ENCODE measurements at regions not wholly inside any gene's neighbourhood (a gene's known extent, or its start where the extent isn't known, plus 50 kb on each side); places are given as distances from the start of the nearest gene placed in this dataset.

- no peak for DNase-seq (ENCODE audit: low spot score)
- Mint-ChIP-seq H3K4me3 (no peak overlapping the region), H3K27ac (no peak overlapping the region), H3K4me1 (ENCODE audit: low read depth) (no peaks in the 10 kb centered on the region), H3K36me3 (ENCODE audit: low read depth) (no peaks in the 10 kb centered on the region), H3K9me3 (no peaks in the 10 kb centered on the region), H3K27me3 (ENCODE audit: insufficient read depth) (no peaks in the 10 kb centered on the region)
- intact Hi-C loops (cut with micrococcal nuclease), result no loop called here
These were observed 529.1 kb downstream of the ZNF804A start for GRCh38 chr2:185127412-185127811.

- no peaks in the 10 kb centered on the region for H3K4me1 Mint-ChIP-seq (ENCODE audit: low read depth)
- no peaks in the 10 kb centered on the region for H3K9me3 Mint-ChIP-seq
These were observed 530.0 kb downstream of the ZNF804A start for GRCh38 chr2:185128346-185128745.

GRCh38 chr2:185128996-185129395 is 530.7 kb downstream of the ZNF804A start:
- no peaks in the 10 kb centered on the region for H3K27me3 Mint-ChIP-seq (ENCODE audit: insufficient read depth)
- H3K4me1 Mint-ChIP-seq (ENCODE audit: low read depth), result no peaks in the 10 kb centered on the region

More at GRCh38 chr2:185128346-185128745, 530.0 kb downstream of the ZNF804A start:
- Mint-ChIP-seq H3K36me3 (ENCODE audit: low read depth) (no peaks in the 10 kb centered on the region), H3K4me3 (no peak overlapping the region), H3K27me3 (ENCODE audit: insufficient read depth) (no peaks in the 10 kb centered on the region), H3K27ac (no peak overlapping the region)
- no peak for DNase-seq (ENCODE audit: low spot score)
- intact Hi-C loops (cut with micrococcal nuclease), result no loop called here

GRCh38 chr2:185130685-185131084 is 532.4 kb downstream of the ZNF804A start:
- DNase-seq (ENCODE audit: low spot score), result no peak
- no peak overlapping the region for H3K4me3 Mint-ChIP-seq
- H3K27me3 Mint-ChIP-seq (ENCODE audit: insufficient read depth), result no peaks in the 10 kb centered on the region
- no peak overlapping the region for H3K27ac Mint-ChIP-seq
- H3K4me1 Mint-ChIP-seq (ENCODE audit: low read depth), result no peaks in the 10 kb centered on the region
- intact Hi-C loops (cut with micrococcal nuclease), result no loop called here
- peaks cover 3% of the 10 kb centered on the region for H3K9me3 Mint-ChIP-seq
- no peaks in the 10 kb centered on the region for H3K36me3 Mint-ChIP-seq (ENCODE audit: low read depth)

More at GRCh38 chr2:185128996-185129395, 530.7 kb downstream of the ZNF804A start:
- DNase-seq (ENCODE audit: low spot score), result no peak
- intact Hi-C loops (cut with micrococcal nuclease), result no loop called here
- Mint-ChIP-seq H3K36me3 (ENCODE audit: low read depth) (no peaks in the 10 kb centered on the region), H3K4me3 (no peak overlapping the region), H3K27ac (no peak overlapping the region), H3K9me3 (no peaks in the 10 kb centered on the region)

GRCh38 chr2:185132501-185133041 is 534.2 kb downstream of the ZNF804A start:
- Mint-ChIP-seq H3K4me1 (ENCODE audit: low read depth) (no peaks in the 10 kb centered on the region), H3K4me3 (no peak overlapping the region), H3K27me3 (ENCODE audit: insufficient read depth) (no peaks in the 10 kb centered on the region), H3K27ac (no peak overlapping the region), H3K36me3 (ENCODE audit: low read depth) (no peaks in the 10 kb centered on the region), H3K9me3 (peaks cover 3% of the 10 kb centered on the region)
- intact Hi-C loops (cut with micrococcal nuclease), result no loop called here
- no peak for DNase-seq (ENCODE audit: low spot score)

GRCh38 chr2:185137700-185138099 is 539.4 kb downstream of the ZNF804A start:
- Mint-ChIP-seq H3K27me3 (ENCODE audit: insufficient read depth) (no peaks in the 10 kb centered on the region), H3K9me3 (peaks cover 3% of the 10 kb centered on the region), H3K27ac (no peak overlapping the region), H3K4me3 (no peak overlapping the region), H3K4me1 (ENCODE audit: low read depth) (no peaks in the 10 kb centered on the region), H3K36me3 (ENCODE audit: low read depth) (no peaks in the 10 kb centered on the region)
- no peak for DNase-seq (ENCODE audit: low spot score)
- intact Hi-C loops (cut with micrococcal nuclease), result no loop called here

GRCh38 chr2:185142677-185143076 is 544.3 kb downstream of the ZNF804A start:
- intact Hi-C loops (cut with micrococcal nuclease), result no loop called here
- Mint-ChIP-seq H3K27me3 (ENCODE audit: insufficient read depth) (no peaks in the 10 kb centered on the region), H3K36me3 (ENCODE audit: low read depth) (no peaks in the 10 kb centered on the region), H3K4me3 (no peak overlapping the region), H3K9me3 (no peaks in the 10 kb centered on the region), H3K27ac (no peak overlapping the region), H3K4me1 (ENCODE audit: low read depth) (no peaks in the 10 kb centered on the region)
- DNase-seq (ENCODE audit: low spot score), result no peak

- H3K9me3 Mint-ChIP-seq, result no peaks in the 10 kb centered on the region
- H3K4me3 Mint-ChIP-seq, result no peak overlapping the region
- no peaks in the 10 kb centered on the region for H3K27me3 Mint-ChIP-seq (ENCODE audit: insufficient read depth)
- no peak overlapping the region for H3K27ac Mint-ChIP-seq
- H3K36me3 Mint-ChIP-seq (ENCODE audit: low read depth), result no peaks in the 10 kb centered on the region
- DNase-seq (ENCODE audit: low spot score), result no peak
- H3K4me1 Mint-ChIP-seq (ENCODE audit: low read depth), result no peaks in the 10 kb centered on the region
- intact Hi-C loops (cut with micrococcal nuclease), result no loop called here
These were observed 546.0 kb downstream of the ZNF804A start for GRCh38 chr2:185144159-185144919.

- intact Hi-C loops (cut with micrococcal nuclease), result no loop called here
- Mint-ChIP-seq H3K9me3 (no peaks in the 10 kb centered on the region), H3K4me3 (no peak overlapping the region), H3K4me1 (ENCODE audit: low read depth) (no peaks in the 10 kb centered on the region), H3K36me3 (ENCODE audit: low read depth) (no peaks in the 10 kb centered on the region), H3K27ac (no peak overlapping the region), H3K27me3 (ENCODE audit: insufficient read depth) (no peaks in the 10 kb centered on the region)
- no peak for DNase-seq (ENCODE audit: low spot score)
These were observed 547.2 kb downstream of the ZNF804A start for GRCh38 chr2:185145316-185146121.

- H3K27ac Mint-ChIP-seq, result no peak overlapping the region
- intact Hi-C loops (cut with micrococcal nuclease), result no loop called here
- no peaks in the 10 kb centered on the region for H3K27me3 Mint-ChIP-seq (ENCODE audit: insufficient read depth)
- no peaks in the 10 kb centered on the region for H3K4me1 Mint-ChIP-seq (ENCODE audit: low read depth)
- no peak for DNase-seq (ENCODE audit: low spot score)
- H3K4me3 Mint-ChIP-seq, result no peak overlapping the region
- H3K36me3 Mint-ChIP-seq (ENCODE audit: low read depth), result no peaks in the 10 kb centered on the region
- no peaks in the 10 kb centered on the region for H3K9me3 Mint-ChIP-seq
These were observed 549.0 kb downstream of the ZNF804A start for GRCh38 chr2:185147361-185147760.

- intact Hi-C loops (cut with micrococcal nuclease), result no loop called here
- Mint-ChIP-seq H3K9me3 (no peaks in the 10 kb centered on the region), H3K27ac (no peak overlapping the region), H3K27me3 (ENCODE audit: insufficient read depth) (no peaks in the 10 kb centered on the region), H3K4me1 (ENCODE audit: low read depth) (no peaks in the 10 kb centered on the region), H3K4me3 (no peak overlapping the region), H3K36me3 (ENCODE audit: low read depth) (no peaks in the 10 kb centered on the region)
- no peak for DNase-seq (ENCODE audit: low spot score)
These were observed 553.9 kb downstream of the ZNF804A start for GRCh38 chr2:185152186-185152585.

- no peak overlapping the region for H3K27ac Mint-ChIP-seq
- no peaks in the 10 kb centered on the region for H3K4me1 Mint-ChIP-seq (ENCODE audit: low read depth)
- no peaks in the 10 kb centered on the region for H3K27me3 Mint-ChIP-seq (ENCODE audit: insufficient read depth)
- intact Hi-C loops (cut with micrococcal nuclease), result no loop called here
- DNase-seq (ENCODE audit: low spot score), result no peak
- no peaks in the 10 kb centered on the region for H3K9me3 Mint-ChIP-seq
- no peaks in the 10 kb centered on the region for H3K36me3 Mint-ChIP-seq (ENCODE audit: low read depth)
- no peak overlapping the region for H3K4me3 Mint-ChIP-seq
These were observed 563.4 kb downstream of the ZNF804A start for GRCh38 chr2:185161701-185162100.

GRCh38 chr2:185174353-185174752 is 564.3 kb upstream of the FSIP2 start:
- Mint-ChIP-seq H3K4me1 (ENCODE audit: low read depth) (no peaks in the 10 kb centered on the region), H3K27me3 (ENCODE audit: insufficient read depth) (no peaks in the 10 kb centered on the region), H3K36me3 (ENCODE audit: low read depth) (no peaks in the 10 kb centered on the region), H3K27ac (no peak overlapping the region), H3K4me3 (no peak overlapping the region), H3K9me3 (no peaks in the 10 kb centered on the region)
- no peak for DNase-seq (ENCODE audit: low spot score)
- intact Hi-C loops (cut with micrococcal nuclease), result no loop called here
